A673 (cell line): ENCODE measurements at regions not wholly inside any gene's neighbourhood (a gene's known extent, or its start where the extent isn't known, plus 50 kb on each side); places are given as distances from the start of the nearest gene placed in this dataset.

Source experiments
- EZH2 ChIP-seq: fragments of 200-600 bp; sonication (generic); IDR thresholded peaks from 2 replicates; pipeline ENCODE4 v1.6.1; 2017; ENCODE audit warnings: borderline replicate concordance, low read depth, mild to moderate bottlenecking, mixed read lengths, antibody characterized with exemption, low read length; ENCODE audit not compliant: poor library complexity, severe bottlenecking
- TF ChIP-seq, protein P1 (sequence below): fragments of 300-800, 200-600 bp; sonication (generic); conservative IDR thresholded peaks from 2 replicates; pipeline ENCODE4 v1.5.1; 2017; ENCODE audit warnings: low read depth, mild to moderate bottlenecking, antibody characterized with exemption, low read length, moderate library complexity, mixed read lengths

DNA sequence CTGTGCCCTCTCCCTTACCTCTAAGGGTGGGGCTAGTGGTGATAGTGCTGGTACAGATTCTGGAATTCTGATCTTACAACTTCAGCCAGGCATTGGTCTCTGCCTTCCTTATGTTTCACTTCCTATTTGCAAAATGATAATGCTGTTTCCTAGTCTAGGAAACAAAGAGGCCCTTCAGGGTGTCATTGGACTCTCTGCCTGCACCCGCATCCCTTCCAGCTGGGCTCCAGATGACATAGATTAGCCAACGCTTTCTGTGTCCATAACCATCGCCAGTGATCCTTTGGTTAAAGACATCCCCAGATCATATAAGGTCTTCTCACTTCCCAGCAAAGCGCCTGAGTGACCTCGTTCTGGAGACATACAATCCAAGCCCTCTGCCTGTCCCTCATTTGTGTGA lies 180.7 kb downstream of the ERCC6L2 start:
- TF ChIP-seq EZH2 = no peak
- TF ChIP-seq, protein P1, sequence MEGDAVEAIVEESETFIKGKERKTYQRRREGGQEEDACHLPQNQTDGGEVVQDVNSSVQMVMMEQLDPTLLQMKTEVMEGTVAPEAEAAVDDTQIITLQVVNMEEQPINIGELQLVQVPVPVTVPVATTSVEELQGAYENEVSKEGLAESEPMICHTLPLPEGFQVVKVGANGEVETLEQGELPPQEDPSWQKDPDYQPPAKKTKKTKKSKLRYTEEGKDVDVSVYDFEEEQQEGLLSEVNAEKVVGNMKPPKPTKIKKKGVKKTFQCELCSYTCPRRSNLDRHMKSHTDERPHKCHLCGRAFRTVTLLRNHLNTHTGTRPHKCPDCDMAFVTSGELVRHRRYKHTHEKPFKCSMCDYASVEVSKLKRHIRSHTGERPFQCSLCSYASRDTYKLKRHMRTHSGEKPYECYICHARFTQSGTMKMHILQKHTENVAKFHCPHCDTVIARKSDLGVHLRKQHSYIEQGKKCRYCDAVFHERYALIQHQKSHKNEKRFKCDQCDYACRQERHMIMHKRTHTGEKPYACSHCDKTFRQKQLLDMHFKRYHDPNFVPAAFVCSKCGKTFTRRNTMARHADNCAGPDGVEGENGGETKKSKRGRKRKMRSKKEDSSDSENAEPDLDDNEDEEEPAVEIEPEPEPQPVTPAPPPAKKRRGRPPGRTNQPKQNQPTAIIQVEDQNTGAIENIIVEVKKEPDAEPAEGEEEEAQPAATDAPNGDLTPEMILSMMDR = no peak
